K562 (cell line): ENCODE measurements at regions not wholly inside any gene's neighbourhood (a gene's known extent, or its start where the extent isn't known, plus 50 kb on each side); places are given as distances from the start of the nearest gene placed in this dataset.

ENCODE experiments used
- ATAC-seq: fragments of 200-7000 bp; cut with Tn5 transposase; 3 replicates; pipeline ENCODE4 v1.9.1; 2020; ENCODE audit warnings: moderate library complexity
- BruUV-seq: library from RNA; stranded (reverse); fragments of 400-500 nt; replicated peaks from 2 replicates; lab custom pipeline; 2021; lab: Mats Ljungman, UMichigan
- CTCF ChIA-PET: fragments of 300-600 bp; formaldehyde crosslinking; extraction: SDS; loops from one replicate; lab custom pipeline; 2021; ENCODE audit warnings: low intra/inter-chr PET ratio; lab: Yijun Ruan, JAX
- POLR2A ChIA-PET: fragments of 300-600, 350-650 bp; sonication (Branson Sonifier 250); formaldehyde crosslinking; extraction: SDS; loops from one replicate; lab custom pipeline; 2021; ENCODE audit warnings: antibody characterized with exemption, inconsistent platforms; lab: Yijun Ruan, JAX
- DNase-seq, 4 experiments: peaks; one replicate each; pipeline versions ENCODE4 v3.0.0 to v3.0.0-alpha.2; 2011 to 2018; ENCODE audit warnings: low spot score in 3 of 4, mixed read lengths in 3 of 4; ENCODE audit errors: extremely low read depth in 1 of 4
- FAIRE-seq: peaks from 2 replicates; lab custom pipeline; 2011; peaks lifted over from hg19 to GRCh38; lab: Jason Lieb, UNC
- H2AFZ ChIP-seq: 2 replicates; pipeline ENCODE4 v1.6.0; 2011; ENCODE audit warnings: low read depth, low read length, control low read depth, inconsistent platforms
- H3K27ac ChIP-seq: fragments of 200-600 bp; 3 replicates; pipeline ENCODE4 v1.8.0; 2011; ENCODE audit warnings: low read depth, mild to moderate bottlenecking, control low read depth, inconsistent platforms, low read length, moderate library complexity, mixed read lengths; ENCODE audit errors: extremely low read depth
- H3K27me3 ChIP-seq, 2 experiments: fragments of 300-600 bp in 1 of 2; 2 replicates in 1 of 2; 3 replicates in 1 of 2; pipeline versions ENCODE4 v1.6.0 to v1.8.0; 2011; ENCODE audit warnings: inconsistent platforms in 2 of 2, low read length in 2 of 2, mild to moderate bottlenecking in 1 of 2, mixed read lengths in 1 of 2, moderate library complexity in 1 of 2; ENCODE audit not compliant: control insufficient read depth in 2 of 2, insufficient read depth in 2 of 2
- H3K36me3 ChIP-seq: fragments of 300-600 bp; 3 replicates; pipeline ENCODE4 v1.8.0; 2011; ENCODE audit warnings: mild to moderate bottlenecking, low read length, inconsistent platforms; ENCODE audit not compliant: control insufficient read depth, insufficient read depth
- H3K4me1 ChIP-seq, 2 experiments: fragments of 200-600 bp in 1 of 2; replicated peaks in 1 of 2; 2 replicates in 1 of 2; 3 replicates in 1 of 2; pipeline versions ENCODE4 v1.5.1 to v1.8.0; 2011; ENCODE audit warnings: inconsistent platforms in 2 of 2, low read length in 2 of 2, mild to moderate bottlenecking in 1 of 2, mixed read lengths in 1 of 2, moderate library complexity in 1 of 2; ENCODE audit not compliant: control insufficient read depth in 2 of 2, insufficient read depth in 2 of 2
- H3K4me2 ChIP-seq: 2 replicates; pipeline ENCODE4 v1.6.1; 2011; ENCODE audit warnings: low read length, control low read depth, inconsistent platforms, mixed read lengths; ENCODE audit not compliant: insufficient read depth
- H3K4me3 ChIP-seq: fragments of 200-600 bp; sonication (generic), shearing (Covaris generic); 2 replicates; pipeline ENCODE4 v1.5.1; 2016; ENCODE audit warnings: control low read depth, inconsistent platforms
- H3K79me2 ChIP-seq: fragments of 200-600 bp; 3 replicates; pipeline ENCODE4 v1.8.0; 2011; ENCODE audit warnings: low read length, inconsistent platforms; ENCODE audit not compliant: control insufficient read depth, insufficient read depth
- H3K9ac ChIP-seq, 2 experiments: 2 replicates each; pipeline versions ENCODE4 v1.6.0 to v1.6.1; 2011; ENCODE audit warnings: low read depth in 2 of 2, low read length in 2 of 2, control low read depth in 1 of 2, inconsistent platforms in 1 of 2, mild to moderate bottlenecking in 1 of 2, mixed read lengths in 1 of 2; ENCODE audit not compliant: insufficient read depth in 1 of 2
- H3K9me1 ChIP-seq: one replicate; pipeline ENCODE4 v1.6.0; 2011; ENCODE audit warnings: inconsistent platforms, mild to moderate bottlenecking, low read length, moderate library complexity; ENCODE audit not compliant: control insufficient read depth, insufficient read depth
- H3K9me3 ChIP-seq: replicated peaks from 2 replicates; pipeline ENCODE4 v1.5.1; 2011; ENCODE audit warnings: low read depth, low read length, inconsistent platforms; ENCODE audit not compliant: control insufficient read depth, insufficient read depth
- H4K20me1 ChIP-seq: replicated peaks from 2 replicates; pipeline ENCODE4 v1.6.1; 2011; ENCODE audit warnings: low read length, inconsistent platforms, mixed read lengths; ENCODE audit not compliant: control insufficient read depth, insufficient read depth
- ARID1B ChIP-seq: fragments of 450-650 bp; IDR thresholded peaks from 2 replicates; pipeline ENCODE4 v1.6.1; 2016; ENCODE audit warnings: antibody characterized with exemption, mild to moderate bottlenecking, inconsistent platforms
- ARNT ChIP-seq, 2 experiments: fragments of 450-650 bp; IDR thresholded peaks; 2 replicates each; pipeline ENCODE4 v1.6.1; 2016; ENCODE audit warnings: mild to moderate bottlenecking in 1 of 2
- HNRNPL ChIP-seq: fragments of 200-400 bp; formaldehyde crosslinking; IDR thresholded peaks from 2 replicates; pipeline ENCODE4 v1.6.1; 2017; ENCODE audit warnings: low read depth, mild to moderate bottlenecking, low read length
- L3MBTL2 ChIP-seq: fragments of 450-650 bp; IDR thresholded peaks from 2 replicates; pipeline ENCODE4 v1.6.1; 2016; ENCODE audit warnings: mild to moderate bottlenecking, moderate library complexity
- MCM5 ChIP-seq: fragments of 450-650 bp; IDR thresholded peaks from 2 replicates; pipeline ENCODE4 v1.6.1; 2016; ENCODE audit warnings: low read depth
- NFIC ChIP-seq: fragments of 450-650 bp; IDR thresholded peaks from 2 replicates; pipeline ENCODE4 v1.6.1; 2017; ENCODE audit warnings: mild to moderate bottlenecking, inconsistent platforms
- RREB1 ChIP-seq: fragments of 250-450 bp; sonication (Bioruptor Pico); IDR thresholded peaks from 2 replicates; pipeline ENCODE4 v1.4.0; 2020
- SMC3 ChIP-seq: conservative IDR thresholded peaks from 2 replicates; pipeline ENCODE4 v1.6.1; 2011; ENCODE audit warnings: low read depth, low read length, improper control_type of control experiment; ENCODE audit not compliant: insufficient read depth
- SREBF1 ChIP-seq: fragments of 150-350 bp; IDR thresholded peaks from 2 replicates; pipeline ENCODE4 v1.6.1; 2014; ENCODE audit warnings: antibody characterized with exemption, low read depth, low read length, borderline replicate concordance
- TRIM24 ChIP-seq, 2 experiments: fragments of 450-650 bp; IDR thresholded peaks; 2 replicates each; pipeline ENCODE4 v1.6.1; 2016
- ZEB2 ChIP-seq: fragments of 450-650 bp; IDR thresholded peaks from 2 replicates; pipeline ENCODE4 v1.6.1; 2016
- ZNF445 ChIP-seq: fragments of 250-450 bp; sonication (Bioruptor Pico); IDR thresholded peaks from 2 replicates; pipeline ENCODE4 v1.4.0; 2020; ENCODE audit warnings: low read depth, mild to moderate bottlenecking, moderate library complexity
- ZNF644 ChIP-seq: fragments of 200-800 bp; sonication (Bioruptor generic); IDR thresholded peaks from 2 replicates; pipeline ENCODE4 v1.6.1; 2016; ENCODE audit warnings: low read depth, missing genetic modification characterization, missing compliant biosample characterization
- ZNF717 ChIP-seq: fragments of 250-450 bp; sonication (Bioruptor Pico); IDR thresholded peaks from 2 replicates; pipeline ENCODE4 v1.5.0; 2021
- WGBS: fragments of 100-300 bp; shearing (Covaris generic); methylation state at CpG from one replicate; pipeline ENCODE4 v1.1.6; 2016; ENCODE audit warnings: low coverage, mixed read lengths; ENCODE audit not compliant: insufficient coverage; ENCODE audit errors: missing lambda C conversion rate; 5-methylcytosine and 5-hydroxymethylcytosine counted together
- in situ Hi-C: fragments of 300-500 bp; cut with MboI; formaldehyde crosslinking; loops from 4 replicates; pipeline ENCODE4 v1.15.0; 2018; ENCODE audit warnings: inconsistent platforms, mixed read lengths
- intact Hi-C: fragments of 100-400 bp; cut with micrococcal nuclease; formaldehyde crosslinking; loops from 2 replicates; pipeline ENCODE4 v1.14.2; 2022
- TF ChIP-seq, protein P1 (sequence below): IDR thresholded peaks from 2 replicates; pipeline ENCODE4 v1.6.1; 2011; ENCODE audit not compliant: insufficient read length; ENCODE audit errors: extremely low read depth
- TF ChIP-seq, protein P2 (sequence below): fragments of 450-650 bp; formaldehyde crosslinking; IDR thresholded peaks from 2 replicates; pipeline ENCODE4 v1.4.0; 2022; ENCODE audit warnings: missing genetic modification characterization
- TF ChIP-seq, protein P3 (sequence below): fragments of 250-450 bp; sonication (Bioruptor Pico); IDR thresholded peaks from 2 replicates; pipeline ENCODE4 v1.5.1; 2021; ENCODE audit warnings: mild to moderate bottlenecking

DNA sequence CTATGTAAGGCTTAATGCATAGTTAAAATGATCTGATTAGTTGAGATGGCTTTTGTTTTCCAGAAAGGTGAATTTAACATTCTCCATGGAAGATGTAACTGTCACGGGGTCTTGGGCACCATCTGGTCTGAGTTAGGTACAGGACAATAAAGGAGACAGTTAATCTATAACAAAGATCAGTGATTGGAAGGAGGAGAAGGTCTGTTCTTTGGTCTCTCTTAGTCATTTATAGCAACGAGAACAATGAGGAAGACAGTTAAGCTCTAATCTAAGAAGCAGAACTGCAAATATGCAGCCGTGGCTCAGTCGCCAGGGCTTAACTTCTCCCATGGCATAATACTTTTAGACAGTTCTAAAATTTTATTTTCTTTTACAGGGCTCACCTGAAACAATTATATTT is 405.5 kb upstream of the SULF2 start:
- Histone ChIP-seq H3K36me3 (no peaks in the 10 kb centered on the region), H3K9me3 (no peaks in the 10 kb centered on the region), H2AFZ (no peak overlapping the region), H4K20me1 (no peaks in the 10 kb centered on the region), H3K4me2 (no peak overlapping the region), H3K4me1 (no peaks in the 10 kb centered on the region), H3K9ac (no peak overlapping the region), H3K79me2 (no peaks in the 10 kb centered on the region), H3K27me3 (peaks cover 0 to 22% of the 10 kb centered on the region in 2 experiments; a peak in 1 of 5 replicates), H3K9me1 (no peaks in the 10 kb centered on the region), H3K4me3 (no peak overlapping the region), H3K27ac (no peak overlapping the region)
- FAIRE-seq = no peak
- ChIA-PET POLR2A (no interaction called here), CTCF (no interaction called here)
- intact Hi-C loops = no loop called here
- no peak for ATAC-seq
- in situ Hi-C loops = no loop called here
- 0% methylated on average over 4 of the region's 4 CpGs for WGBS
- BruUV-seq = no TSS peak
- no peak for DNase-seq
- TF ChIP-seq ZNF717 (CRISPR knock-in tag) = no peak
- no peak for TF ChIP-seq MCM5
- no peak for TF ChIP-seq ZNF445 (CRISPR knock-in tag)
- TF ChIP-seq, protein P1, sequence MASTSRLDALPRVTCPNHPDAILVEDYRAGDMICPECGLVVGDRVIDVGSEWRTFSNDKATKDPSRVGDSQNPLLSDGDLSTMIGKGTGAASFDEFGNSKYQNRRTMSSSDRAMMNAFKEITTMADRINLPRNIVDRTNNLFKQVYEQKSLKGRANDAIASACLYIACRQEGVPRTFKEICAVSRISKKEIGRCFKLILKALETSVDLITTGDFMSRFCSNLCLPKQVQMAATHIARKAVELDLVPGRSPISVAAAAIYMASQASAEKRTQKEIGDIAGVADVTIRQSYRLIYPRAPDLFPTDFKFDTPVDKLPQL = no peak
- no peak for TF ChIP-seq ARNT (IDR thresholded peaks at IDR 0.05)
- TF ChIP-seq, protein P2, sequence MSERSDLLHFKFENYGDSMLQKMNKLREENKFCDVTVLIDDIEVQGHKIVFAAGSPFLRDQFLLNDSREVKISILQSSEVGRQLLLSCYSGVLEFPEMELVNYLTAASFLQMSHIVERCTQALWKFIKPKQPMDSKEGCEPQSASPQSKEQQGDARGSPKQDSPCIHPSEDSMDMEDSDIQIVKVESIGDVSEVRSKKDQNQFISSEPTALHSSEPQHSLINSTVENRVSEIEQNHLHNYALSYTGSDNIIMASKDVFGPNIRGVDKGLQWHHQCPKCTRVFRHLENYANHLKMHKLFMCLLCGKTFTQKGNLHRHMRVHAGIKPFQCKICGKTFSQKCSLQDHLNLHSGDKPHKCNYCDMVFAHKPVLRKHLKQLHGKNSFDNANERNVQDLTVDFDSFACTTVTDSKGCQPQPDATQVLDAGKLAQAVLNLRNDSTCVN (CRISPR knock-in tag) = no peak
- TF ChIP-seq ARID1B = no peak
- no peak for TF ChIP-seq HNRNPL
- TF ChIP-seq ZNF644 (tag) = no peak
- no peak for TF ChIP-seq TRIM24 (IDR thresholded peaks at IDR 0.05)
- no peak for TF ChIP-seq SREBF1
- no peak for TF ChIP-seq SMC3
- no peak for TF ChIP-seq NFIC
- TF ChIP-seq ZEB2 = no peak
- TF ChIP-seq, protein P3, sequence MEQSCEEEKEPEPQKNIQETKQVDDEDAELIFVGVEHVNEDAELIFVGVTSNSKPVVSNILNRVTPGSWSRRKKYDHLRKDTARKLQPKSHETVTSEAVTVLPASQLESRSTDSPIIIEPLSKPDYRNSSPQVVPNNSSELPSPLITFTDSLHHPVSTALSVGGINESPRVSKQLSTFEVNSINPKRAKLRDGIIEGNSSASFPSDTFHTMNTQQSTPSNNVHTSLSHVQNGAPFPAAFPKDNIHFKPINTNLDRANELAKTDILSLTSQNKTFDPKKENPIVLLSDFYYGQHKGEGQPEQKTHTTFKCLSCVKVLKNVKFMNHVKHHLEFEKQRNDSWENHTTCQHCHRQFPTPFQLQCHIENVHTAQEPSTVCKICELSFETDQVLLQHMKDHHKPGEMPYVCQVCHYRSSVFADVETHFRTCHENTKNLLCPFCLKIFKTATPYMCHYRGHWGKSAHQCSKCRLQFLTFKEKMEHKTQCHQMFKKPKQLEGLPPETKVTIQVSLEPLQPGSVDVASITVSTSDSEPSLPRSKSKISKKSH (CRISPR knock-in tag) = no peak
- TF ChIP-seq RREB1 = no peak
- TF ChIP-seq L3MBTL2 = no peak
